AG09319 (cell line): ENCODE measurements at regions not wholly inside any gene's neighbourhood (a gene's known extent, or its start where the extent isn't known, plus 50 kb on each side); places are given as distances from the start of the nearest gene placed in this dataset.

ENCODE experiments used
- DNase-seq: peaks from one replicate; pipeline ENCODE4 v3.0.0-alpha.2; 2010; ENCODE audit warnings: low read depth; ENCODE audit errors: extremely low read depth
- CTCF ChIP-seq: IDR thresholded peaks from 2 replicates; pipeline ENCODE4 v1.5.1; 2011; ENCODE audit warnings: low read depth, mild to moderate bottlenecking, inconsistent platforms, low read length, moderate library complexity

- no peak for DNase-seq
- no peak for TF ChIP-seq CTCF
Measured at GRCh38 chr1:235002706-235003300, 125.8 kb downstream of the TOMM20 start.

- TF ChIP-seq CTCF = no peak
- DNase-seq = no peak
Measured at GRCh38 chr1:234999513-234999940, 129.1 kb downstream of the TOMM20 start.

- no peak for TF ChIP-seq CTCF
- no peak for DNase-seq
Measured at GRCh38 chr1:234997896-234998741, 130.5 kb downstream of the TOMM20 start.

DNA sequence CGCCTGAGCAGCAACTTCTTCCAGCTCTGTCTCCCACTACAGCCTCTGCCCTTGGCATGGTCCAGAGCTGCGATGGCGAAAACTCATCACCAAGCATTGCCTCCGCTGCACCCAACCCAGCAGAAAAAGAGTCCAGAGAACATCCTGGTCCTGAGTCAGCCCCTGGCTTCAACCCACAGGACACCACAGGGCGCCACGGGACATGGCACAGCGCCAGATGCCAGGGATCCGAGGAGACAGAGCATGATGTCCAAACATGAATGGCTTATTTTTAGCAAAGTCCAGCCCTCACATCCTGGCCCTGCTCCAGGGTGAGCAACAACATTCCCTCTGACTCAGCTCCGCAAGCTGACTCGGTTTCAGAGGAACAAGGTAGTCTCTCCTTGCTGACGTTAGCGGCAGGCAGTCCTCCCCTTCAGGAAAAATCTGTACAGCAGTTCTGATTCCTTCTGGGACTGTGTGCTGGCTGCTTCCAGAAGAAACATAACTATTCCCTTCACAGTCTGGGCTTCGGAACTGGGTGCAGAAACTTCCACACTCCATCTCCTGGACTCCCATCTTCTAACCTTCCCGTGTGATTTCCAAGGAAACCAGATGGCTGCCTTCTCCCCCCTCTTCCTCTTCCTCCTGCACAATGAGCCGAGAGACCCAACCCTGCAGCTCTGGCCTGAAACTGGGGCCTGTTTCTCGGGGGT lies 131.3 kb downstream of the TOMM20 start:
- no peak for TF ChIP-seq CTCF
- DNase-seq = peak; percentile 86

GRCh38 chr1:234996245-234996757 lies 132.3 kb downstream of the TOMM20 start:
- no peak for TF ChIP-seq CTCF
- DNase-seq = no peak

DNA sequence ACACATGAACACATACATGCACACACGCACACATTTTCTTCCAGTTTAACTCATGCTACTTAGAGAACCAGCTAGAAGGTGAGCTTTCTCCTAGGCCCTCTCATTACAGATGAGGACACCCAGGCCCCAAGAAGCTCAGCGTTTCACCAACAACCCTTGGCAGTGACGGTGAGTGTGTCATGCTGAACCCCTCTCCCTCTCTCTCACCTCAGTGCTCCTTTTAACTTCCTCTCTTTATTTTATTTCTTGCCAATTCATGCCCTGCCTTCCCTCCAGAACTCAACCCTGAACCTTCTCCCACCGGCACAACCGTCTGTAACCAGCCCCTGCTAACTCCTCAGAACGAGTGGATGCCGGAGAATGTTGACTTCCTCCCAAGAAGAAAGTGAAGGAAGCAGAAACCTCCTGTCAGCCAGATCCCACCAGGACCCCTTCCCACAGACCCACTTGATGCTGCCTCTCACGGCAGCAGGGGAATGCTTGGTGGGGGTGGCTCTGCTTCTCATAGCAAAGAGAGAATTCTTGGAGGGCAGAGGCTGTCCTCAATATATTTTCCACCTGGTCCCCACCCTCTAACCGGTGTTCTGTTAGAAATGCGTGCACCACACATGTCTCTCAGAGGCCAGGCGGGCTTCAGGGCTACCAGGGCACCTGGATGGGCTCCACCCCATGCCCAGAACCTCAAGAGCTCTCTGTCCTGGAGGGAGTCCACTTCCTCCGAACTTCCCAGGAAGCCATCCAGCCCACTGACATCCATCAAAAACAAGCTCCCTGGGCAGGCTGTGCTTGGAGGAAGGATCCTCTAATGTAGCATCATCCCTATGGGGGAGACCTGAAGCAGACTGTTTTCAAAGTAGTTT lies 134.0 kb downstream of the TOMM20 start:
- no peak for DNase-seq
- no peak for TF ChIP-seq CTCF
